ENCODE measurements at regions not wholly inside any gene's neighbourhood (a gene's known extent, or its start where the extent isn't known, plus 50 kb on each side); places are given as distances from the start of the nearest gene placed in this dataset.

DNA sequence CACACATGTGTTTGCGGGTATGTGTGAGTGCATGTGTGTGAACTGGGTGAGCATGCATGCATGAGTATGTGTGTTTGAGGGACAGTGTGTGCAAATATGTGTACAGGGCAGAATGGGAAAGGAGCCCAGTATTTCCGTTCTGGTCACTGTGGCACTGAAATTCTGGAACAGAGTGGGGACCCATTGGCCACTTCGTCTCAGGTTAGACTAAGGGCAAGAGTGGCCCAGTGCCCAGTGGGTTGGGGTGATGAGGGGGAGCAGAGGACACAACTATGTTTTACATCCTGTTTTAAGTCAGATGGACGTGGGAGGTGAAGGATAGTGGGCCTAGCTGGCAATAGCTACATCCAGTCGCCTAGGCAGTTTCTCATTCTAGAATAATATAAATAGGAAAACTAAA is 438.5 kb downstream of the DYNC2H1 start:
- TF ChIP-seq, protein P1, sequence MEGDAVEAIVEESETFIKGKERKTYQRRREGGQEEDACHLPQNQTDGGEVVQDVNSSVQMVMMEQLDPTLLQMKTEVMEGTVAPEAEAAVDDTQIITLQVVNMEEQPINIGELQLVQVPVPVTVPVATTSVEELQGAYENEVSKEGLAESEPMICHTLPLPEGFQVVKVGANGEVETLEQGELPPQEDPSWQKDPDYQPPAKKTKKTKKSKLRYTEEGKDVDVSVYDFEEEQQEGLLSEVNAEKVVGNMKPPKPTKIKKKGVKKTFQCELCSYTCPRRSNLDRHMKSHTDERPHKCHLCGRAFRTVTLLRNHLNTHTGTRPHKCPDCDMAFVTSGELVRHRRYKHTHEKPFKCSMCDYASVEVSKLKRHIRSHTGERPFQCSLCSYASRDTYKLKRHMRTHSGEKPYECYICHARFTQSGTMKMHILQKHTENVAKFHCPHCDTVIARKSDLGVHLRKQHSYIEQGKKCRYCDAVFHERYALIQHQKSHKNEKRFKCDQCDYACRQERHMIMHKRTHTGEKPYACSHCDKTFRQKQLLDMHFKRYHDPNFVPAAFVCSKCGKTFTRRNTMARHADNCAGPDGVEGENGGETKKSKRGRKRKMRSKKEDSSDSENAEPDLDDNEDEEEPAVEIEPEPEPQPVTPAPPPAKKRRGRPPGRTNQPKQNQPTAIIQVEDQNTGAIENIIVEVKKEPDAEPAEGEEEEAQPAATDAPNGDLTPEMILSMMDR (IDR thresholded peaks at IDR 0.05; ENCODE audit: control insufficient read depth, extremely low read depth, insufficient read depth) = no peak
- no peak overlapping the region for H3K4me3 ChIP-seq (ENCODE audit: low read depth, low read length)
- DNase-seq (ENCODE audit: low read depth) = no peak

DNA sequence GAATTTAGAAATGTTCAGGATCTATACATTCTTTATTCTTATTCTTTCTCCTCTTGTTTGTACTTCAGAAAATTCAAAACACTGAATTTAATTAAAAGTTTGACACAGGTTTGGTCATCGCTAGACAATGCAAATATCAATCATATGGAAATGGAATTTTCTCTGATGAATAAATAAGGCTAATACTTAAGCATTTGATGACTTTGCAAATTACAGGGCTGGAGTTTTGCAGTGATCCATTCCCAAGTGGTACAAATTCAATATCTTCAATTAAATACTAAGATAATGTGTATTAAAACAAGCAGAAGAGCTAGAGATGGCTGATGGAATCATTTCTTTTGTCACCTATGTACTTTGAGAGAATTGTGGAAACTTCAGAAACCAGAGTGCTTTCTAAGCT is 439.6 kb downstream of the DYNC2H1 start:
- no peak overlapping the region for H3K4me3 ChIP-seq (ENCODE audit: low read depth, low read length)
- TF ChIP-seq, protein P1 (IDR thresholded peaks at IDR 0.05; ENCODE audit: control insufficient read depth, extremely low read depth, insufficient read depth) = no peak
- no peak for DNase-seq (ENCODE audit: low read depth)

DNA sequence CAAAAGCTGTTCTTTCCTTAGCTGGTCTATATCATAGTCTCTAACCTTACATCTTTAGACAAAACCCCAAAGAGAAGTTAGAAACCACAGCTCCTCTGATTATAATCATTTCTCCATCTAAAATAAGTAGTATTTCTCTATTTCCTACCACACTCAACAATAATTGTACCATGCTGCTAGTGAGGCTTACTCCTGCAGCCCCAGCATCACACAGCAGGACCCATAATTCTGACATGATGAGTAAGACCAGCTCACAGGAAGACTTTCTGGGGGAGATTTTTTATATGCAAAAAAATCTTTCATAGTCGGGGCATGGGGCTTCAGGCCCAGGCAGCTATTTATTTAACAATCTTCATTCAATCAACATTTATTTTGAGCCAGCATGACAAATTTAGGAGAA is 441.6 kb downstream of the DYNC2H1 start:
- no peak for DNase-seq (ENCODE audit: low read depth)
- TF ChIP-seq, protein P1 (IDR thresholded peaks at IDR 0.05; ENCODE audit: control insufficient read depth, extremely low read depth, insufficient read depth) = no peak
- no peak overlapping the region for H3K4me3 ChIP-seq (ENCODE audit: low read depth, low read length)

DNA sequence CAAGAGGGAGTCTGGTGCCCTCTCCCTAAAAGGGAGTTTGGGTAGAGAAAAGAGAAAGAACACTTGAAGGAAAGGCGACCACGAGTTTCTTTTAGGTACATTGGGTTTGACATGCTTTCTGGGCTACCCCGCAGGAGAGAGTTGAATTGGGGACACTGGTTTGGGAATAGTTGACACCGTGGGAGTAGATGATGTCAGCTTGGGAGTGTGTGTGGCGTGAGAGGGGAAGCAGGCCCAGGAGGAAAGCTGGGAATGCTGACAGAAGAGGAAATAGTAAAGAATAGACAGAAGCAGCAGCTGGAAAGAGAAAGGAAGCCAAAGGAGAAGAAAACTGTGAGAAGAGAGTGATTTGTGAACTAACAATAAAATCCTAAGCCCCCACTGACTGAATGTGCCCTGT is 442.9 kb downstream of the DYNC2H1 start:
- no peak overlapping the region for H3K4me3 ChIP-seq (ENCODE audit: low read depth, low read length)
- DNase-seq (ENCODE audit: low read depth) = no peak
- TF ChIP-seq, protein P1 (IDR thresholded peaks at IDR 0.05; ENCODE audit: control insufficient read depth, extremely low read depth, insufficient read depth) = no peak

DNA sequence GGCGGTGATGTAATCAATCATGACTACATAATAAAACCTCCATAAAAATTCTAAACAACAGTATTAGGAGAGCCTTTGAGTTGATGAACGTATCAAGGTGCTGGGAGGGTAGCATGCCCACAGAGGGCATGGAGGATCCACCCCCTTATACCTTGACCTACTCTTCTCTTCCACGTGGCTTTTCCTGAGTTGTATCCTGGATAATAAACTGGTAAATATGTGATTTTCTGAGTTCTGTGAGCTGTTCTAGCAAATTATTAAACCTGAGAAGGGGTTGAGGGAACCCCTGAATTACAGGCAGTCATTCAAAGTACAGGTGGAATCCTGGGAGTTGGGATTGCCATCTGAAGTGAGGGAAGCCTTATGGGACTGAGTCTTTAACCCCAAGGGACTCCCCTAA is 446.9 kb downstream of the DYNC2H1 start:
- TF ChIP-seq, protein P1 (IDR thresholded peaks at IDR 0.05; ENCODE audit: control insufficient read depth, extremely low read depth, insufficient read depth) = no peak
- H3K4me3 ChIP-seq (ENCODE audit: low read depth, low read length) = no peak overlapping the region
- no peak for DNase-seq (ENCODE audit: low read depth)

DNA sequence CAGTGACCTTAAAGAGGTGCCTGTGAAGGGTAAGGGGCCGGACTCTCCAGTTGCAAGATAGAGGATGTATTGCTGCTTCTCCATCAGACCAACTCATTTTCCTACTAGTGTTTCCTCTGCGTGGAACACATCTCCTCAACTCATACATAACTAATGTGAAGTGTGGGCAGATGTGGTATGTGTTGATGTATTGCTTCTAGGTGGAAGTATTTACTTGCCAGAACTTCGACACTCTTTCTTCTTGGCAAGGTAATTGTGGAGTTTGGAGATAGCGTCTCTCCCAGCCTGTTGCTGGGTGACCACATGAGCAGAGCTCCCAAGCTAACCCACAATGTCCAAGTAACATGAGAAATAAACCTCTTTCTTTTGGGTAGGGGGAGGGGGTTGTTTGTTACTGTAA is 456.9 kb downstream of the DYNC2H1 start:
- H3K4me3 ChIP-seq (ENCODE audit: low read depth, low read length) = no peak overlapping the region
- TF ChIP-seq, protein P1 (IDR thresholded peaks at IDR 0.05; ENCODE audit: control insufficient read depth, extremely low read depth, insufficient read depth) = no peak
- DNase-seq (ENCODE audit: low read depth) = no peak

DNA sequence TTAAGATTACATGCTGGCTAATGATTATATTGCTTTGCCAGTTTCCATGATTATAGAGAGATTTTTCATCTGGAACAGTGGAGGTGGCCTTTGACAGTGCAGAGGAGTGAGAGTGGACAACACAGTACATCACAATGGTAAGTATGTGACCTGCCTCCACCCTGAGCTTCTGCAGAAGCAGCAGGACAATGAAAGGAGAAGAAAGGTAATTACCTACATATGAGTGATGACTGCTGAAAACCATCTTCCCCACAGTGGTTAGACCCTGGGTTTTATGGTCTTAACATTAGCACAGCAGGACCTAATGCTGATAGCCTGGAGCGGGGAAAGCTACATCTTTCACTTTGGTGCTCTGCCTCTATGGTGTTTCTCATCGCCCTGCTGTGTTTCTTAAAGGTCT is 454.7 kb upstream of the DDI1 start:
- TF ChIP-seq, protein P1 (IDR thresholded peaks at IDR 0.05; ENCODE audit: control insufficient read depth, extremely low read depth, insufficient read depth) = no peak
- DNase-seq (ENCODE audit: low read depth) = no peak
- H3K4me3 ChIP-seq (ENCODE audit: low read depth, low read length) = no peak overlapping the region
